ENCODE measurements at regions not wholly inside any gene's neighbourhood (a gene's known extent, or its start where the extent isn't known, plus 50 kb on each side); places are given as distances from the start of the nearest gene placed in this dataset.

DNA sequence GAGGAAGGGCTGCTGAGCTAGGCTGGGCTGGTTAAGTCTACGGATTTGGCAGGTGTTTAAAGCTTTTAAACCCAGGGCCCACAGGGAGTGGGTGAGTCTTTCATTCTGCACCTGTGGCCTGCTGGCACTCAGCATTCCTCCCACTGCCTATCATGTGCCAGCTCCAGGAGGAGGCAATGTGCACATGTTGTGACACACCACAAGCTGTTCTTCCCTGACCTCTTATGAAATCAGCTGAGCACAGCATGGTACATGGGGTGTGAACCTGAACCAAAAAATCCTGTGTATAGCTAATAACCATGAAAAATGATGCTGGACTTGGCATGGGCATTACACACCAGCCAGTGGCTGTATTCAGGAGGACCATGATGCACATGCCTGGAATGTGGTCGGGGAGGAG, 297.9 kb upstream of the MMADHC start:
- TF ChIP-seq, protein P1, sequence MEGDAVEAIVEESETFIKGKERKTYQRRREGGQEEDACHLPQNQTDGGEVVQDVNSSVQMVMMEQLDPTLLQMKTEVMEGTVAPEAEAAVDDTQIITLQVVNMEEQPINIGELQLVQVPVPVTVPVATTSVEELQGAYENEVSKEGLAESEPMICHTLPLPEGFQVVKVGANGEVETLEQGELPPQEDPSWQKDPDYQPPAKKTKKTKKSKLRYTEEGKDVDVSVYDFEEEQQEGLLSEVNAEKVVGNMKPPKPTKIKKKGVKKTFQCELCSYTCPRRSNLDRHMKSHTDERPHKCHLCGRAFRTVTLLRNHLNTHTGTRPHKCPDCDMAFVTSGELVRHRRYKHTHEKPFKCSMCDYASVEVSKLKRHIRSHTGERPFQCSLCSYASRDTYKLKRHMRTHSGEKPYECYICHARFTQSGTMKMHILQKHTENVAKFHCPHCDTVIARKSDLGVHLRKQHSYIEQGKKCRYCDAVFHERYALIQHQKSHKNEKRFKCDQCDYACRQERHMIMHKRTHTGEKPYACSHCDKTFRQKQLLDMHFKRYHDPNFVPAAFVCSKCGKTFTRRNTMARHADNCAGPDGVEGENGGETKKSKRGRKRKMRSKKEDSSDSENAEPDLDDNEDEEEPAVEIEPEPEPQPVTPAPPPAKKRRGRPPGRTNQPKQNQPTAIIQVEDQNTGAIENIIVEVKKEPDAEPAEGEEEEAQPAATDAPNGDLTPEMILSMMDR (IDR thresholded peaks at IDR 0.05; ENCODE audit: insufficient read depth, low read length, poor library complexity, severe bottlenecking), result no peak

DNA sequence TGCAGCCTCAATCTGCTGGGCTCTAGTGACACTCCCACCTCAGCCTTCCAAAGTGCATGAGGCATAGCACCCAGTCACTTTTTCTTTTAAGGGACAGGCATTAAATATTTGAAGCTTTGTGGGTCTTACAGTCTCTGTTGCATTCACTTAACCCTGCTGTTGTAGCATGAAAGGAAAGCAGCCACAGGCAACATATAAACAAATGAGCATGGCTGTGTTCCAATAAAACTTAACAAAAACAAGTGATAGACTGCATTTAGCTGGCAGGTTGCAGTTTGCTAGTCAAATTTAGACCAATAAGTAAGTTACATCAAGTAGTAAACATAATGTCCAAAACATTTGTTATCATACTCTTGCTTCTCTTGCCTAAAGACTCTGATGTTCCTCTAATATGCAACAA, 297.3 kb upstream of the MMADHC start:
- no peak for DNase-seq (ENCODE audit: extremely low read depth, insufficient read length)
- Histone ChIP-seq H3K27me3 (replicated peaks; ENCODE audit: control insufficient read depth, insufficient read depth, low read length) (no peaks in the 10 kb centered on the region), H3K36me3 (ENCODE audit: control insufficient read depth, insufficient read depth, low read length) (no peaks in the 10 kb centered on the region), H3K4me3 (replicated peaks; ENCODE audit: low read depth, low read length) (no peak overlapping the region)
- TF ChIP-seq, protein P1 (IDR thresholded peaks at IDR 0.05; ENCODE audit: insufficient read depth, low read length, poor library complexity, severe bottlenecking), result no peak

More for the DNA sequence above, 297.9 kb upstream of the MMADHC start:
- Histone ChIP-seq H3K27me3 (replicated peaks; ENCODE audit: control insufficient read depth, insufficient read depth, low read length) (no peaks in the 10 kb centered on the region), H3K36me3 (ENCODE audit: control insufficient read depth, insufficient read depth, low read length) (no peaks in the 10 kb centered on the region), H3K4me3 (replicated peaks; ENCODE audit: low read depth, low read length) (no peak overlapping the region)
- DNase-seq (ENCODE audit: extremely low read depth, insufficient read length), result no peak

DNA sequence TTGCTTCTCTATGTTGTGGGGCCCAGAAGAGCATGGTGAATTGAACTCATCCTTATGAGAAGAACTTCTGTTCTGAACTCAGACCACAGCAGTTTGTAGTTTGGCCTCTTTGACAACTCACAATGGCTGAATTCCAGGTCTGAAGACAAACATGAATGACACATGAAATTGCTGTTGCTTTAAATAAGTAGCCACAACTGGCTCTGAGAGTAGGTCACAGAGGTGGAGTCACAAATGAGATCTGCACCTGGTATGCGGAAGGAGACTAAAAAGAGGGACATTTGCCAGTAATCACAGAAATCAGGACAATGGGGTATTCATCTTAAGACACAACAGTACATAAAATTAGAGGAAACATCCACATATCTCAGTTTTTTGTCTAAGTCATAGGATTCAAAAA, 290.3 kb upstream of the MMADHC start:
- Histone ChIP-seq H3K27me3 (replicated peaks; ENCODE audit: control insufficient read depth, insufficient read depth, low read length) (no peaks in the 10 kb centered on the region), H3K4me3 (replicated peaks; ENCODE audit: low read depth, low read length) (no peak overlapping the region), H3K36me3 (ENCODE audit: control insufficient read depth, insufficient read depth, low read length) (no peaks in the 10 kb centered on the region)
- TF ChIP-seq, protein P1 (IDR thresholded peaks at IDR 0.05; ENCODE audit: insufficient read depth, low read length, poor library complexity, severe bottlenecking), result no peak
- no peak for DNase-seq (ENCODE audit: extremely low read depth, insufficient read length)

DNA sequence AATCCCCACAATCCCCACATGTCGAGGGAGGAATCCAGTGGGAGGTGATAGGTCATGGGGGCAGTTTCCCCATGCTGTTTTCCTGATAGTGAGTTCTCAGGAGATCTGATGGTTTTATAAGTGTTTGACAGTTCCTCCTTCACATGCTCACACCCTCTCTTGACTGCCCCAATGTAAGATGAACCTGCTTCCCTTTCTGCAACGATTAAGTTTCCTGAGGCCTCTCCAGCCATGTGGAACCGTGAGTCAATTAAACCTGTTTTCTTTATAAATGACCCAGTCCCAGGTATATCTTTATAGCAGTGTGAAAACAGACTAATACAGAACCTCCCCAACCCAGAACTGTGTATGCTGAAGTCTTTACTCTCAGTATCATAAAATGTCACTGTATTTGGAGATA, 289.5 kb upstream of the MMADHC start:
- Histone ChIP-seq H3K36me3 (ENCODE audit: control insufficient read depth, insufficient read depth, low read length) (no peaks in the 10 kb centered on the region), H3K27me3 (replicated peaks; ENCODE audit: control insufficient read depth, insufficient read depth, low read length) (no peaks in the 10 kb centered on the region)

DNA sequence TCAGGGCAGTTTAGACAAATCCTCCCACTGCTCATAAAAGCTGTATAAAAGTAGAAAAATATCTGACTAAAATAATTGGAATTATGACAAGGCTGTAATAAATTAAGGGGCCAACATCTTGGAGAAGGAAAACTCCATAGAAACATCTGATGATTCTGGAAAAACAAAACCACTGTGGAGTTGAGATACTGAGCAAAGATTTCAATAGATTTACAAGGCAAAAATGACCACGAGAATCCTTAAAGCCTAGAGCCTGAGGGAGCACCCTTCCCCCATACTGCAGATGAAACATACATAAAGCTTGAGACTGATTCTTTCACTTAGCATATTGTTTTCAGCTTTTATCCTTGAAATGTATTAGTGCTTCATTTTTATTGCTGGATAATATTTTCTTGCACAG, 286.4 kb upstream of the MMADHC start:
- TF ChIP-seq, protein P1 (IDR thresholded peaks at IDR 0.05; ENCODE audit: insufficient read depth, low read length, poor library complexity, severe bottlenecking), result no peak
- H3K4me3 ChIP-seq (replicated peaks; ENCODE audit: low read depth, low read length), result no peak overlapping the region
- DNase-seq (ENCODE audit: extremely low read depth, insufficient read length), result no peak
- no peaks in the 10 kb centered on the region for H3K36me3 ChIP-seq (ENCODE audit: control insufficient read depth, insufficient read depth, low read length)
- no peaks in the 10 kb centered on the region for H3K27me3 ChIP-seq (replicated peaks; ENCODE audit: control insufficient read depth, insufficient read depth, low read length)

More for the DNA sequence above, 289.5 kb upstream of the MMADHC start:
- TF ChIP-seq, protein P1 (IDR thresholded peaks at IDR 0.05; ENCODE audit: insufficient read depth, low read length, poor library complexity, severe bottlenecking), result no peak
- no peak for DNase-seq (ENCODE audit: extremely low read depth, insufficient read length)
- H3K4me3 ChIP-seq (replicated peaks; ENCODE audit: low read depth, low read length), result no peak overlapping the region

DNA sequence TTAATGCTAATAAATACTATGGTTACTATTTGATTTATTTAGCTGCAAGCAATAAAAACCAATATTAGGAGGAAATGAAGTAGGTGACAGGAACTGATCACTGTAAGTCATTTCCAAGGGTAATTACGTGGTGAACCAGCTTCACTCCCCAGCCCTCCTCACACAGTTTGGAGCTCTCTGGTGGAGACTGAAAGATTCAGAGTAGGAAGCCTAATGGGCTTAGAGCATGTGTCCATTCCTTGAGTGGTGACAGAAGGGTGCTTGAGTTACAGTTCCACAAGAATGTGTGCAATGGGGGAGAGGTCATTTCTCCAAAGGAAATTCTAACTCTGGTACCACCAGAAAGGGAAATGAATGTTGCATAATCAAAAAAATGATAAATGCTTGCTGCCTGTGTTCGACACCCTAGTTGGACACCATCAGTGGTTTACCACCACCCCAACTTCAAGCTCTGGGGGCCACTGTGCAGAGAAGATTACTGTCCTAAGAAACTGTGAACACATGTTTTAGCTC, 285.1 kb upstream of the MMADHC start:
- H3K27me3 ChIP-seq (replicated peaks; ENCODE audit: control insufficient read depth, insufficient read depth, low read length), result no peaks in the 10 kb centered on the region

More for the DNA sequence above, 285.1 kb upstream of the MMADHC start:
- Histone ChIP-seq H3K36me3 (ENCODE audit: control insufficient read depth, insufficient read depth, low read length) (no peaks in the 10 kb centered on the region), H3K4me3 (replicated peaks; ENCODE audit: low read depth, low read length) (no peak overlapping the region)
- TF ChIP-seq, protein P1 (IDR thresholded peaks at IDR 0.05; ENCODE audit: insufficient read depth, low read length, poor library complexity, severe bottlenecking), result no peak
- no peak for DNase-seq (ENCODE audit: extremely low read depth, insufficient read length)
